Panc1 (cell line): ENCODE measurements at regions not wholly inside any gene's neighbourhood (a gene's known extent, or its start where the extent isn't known, plus 50 kb on each side); places are given as distances from the start of the nearest gene placed in this dataset.
"Not testable (repeated sequence)": the region's sequence is repeated elsewhere in the genome, so short reads cannot be mapped to it uniquely, and the experiment has no call there.

ENCODE experiments used
- ATAC-seq: fragments of 200-7000 bp; cut with Tn5 transposase; 2 replicates; pipeline ENCODE4 v1.9.1; 2020; ENCODE audit warnings: mild to moderate bottlenecking, moderate library complexity
- BruUV-seq: library from RNA; stranded (reverse); fragments of 400-500 nt; replicated peaks from 2 replicates; lab custom pipeline; 2021; lab: Mats Ljungman, UMichigan
- CTCF ChIA-PET: fragments of 300-600 bp; sonication (Branson Sonifier 250); formaldehyde crosslinking; loops from one replicate; lab custom pipeline; 2022; ENCODE audit warnings: antibody characterized with exemption; lab: Charles Lee
- POLR2A ChIA-PET: fragments of 300-600 bp; sonication (Branson Sonifier 250); formaldehyde crosslinking; loops from one replicate; lab custom pipeline; 2022; ENCODE audit warnings: antibody characterized with exemption; lab: Charles Lee
- DNase-seq: peaks from one replicate; pipeline ENCODE4 v3.0.0-alpha.2; 2010; ENCODE audit warnings: low read depth, low spot score
- H3K27ac ChIP-seq: 2 replicates; pipeline ENCODE4 v1.5.1; 2011; ENCODE audit warnings: mild to moderate bottlenecking, low read length, inconsistent platforms
- H3K27me3 ChIP-seq: fragments of 200-500 bp; sonication (Bioruptor generic); 2 replicates; pipeline ENCODE4 v1.6.0; 2014; ENCODE audit warnings: low read length, inconsistent platforms; ENCODE audit not compliant: control insufficient read depth, insufficient read depth
- H3K36me3 ChIP-seq: fragments of 200-500 bp; sonication (Bioruptor generic); 2 replicates; pipeline ENCODE4 v1.5.1; 2014; ENCODE audit warnings: inconsistent platforms, mild to moderate bottlenecking, low read length, moderate library complexity; ENCODE audit not compliant: control insufficient read depth, insufficient read depth
- H3K4me1 ChIP-seq: 2 replicates; pipeline ENCODE4 v1.5.1; 2011; ENCODE audit warnings: inconsistent platforms, mild to moderate bottlenecking, low read length, moderate library complexity; ENCODE audit not compliant: control insufficient read depth, insufficient read depth
- H3K4me3 ChIP-seq, 2 experiments: 2 replicates each; pipeline ENCODE4 v1.5.1; 2011 to 2012; ENCODE audit warnings: low read depth in 2 of 2, low read length in 2 of 2, mild to moderate bottlenecking in 2 of 2, inconsistent platforms in 1 of 2, moderate library complexity in 1 of 2
- H3K9me3 ChIP-seq: fragments of 200-500 bp; sonication (Bioruptor generic); 2 replicates; pipeline ENCODE4 v1.5.1; 2014; ENCODE audit warnings: low read depth, mild to moderate bottlenecking, inconsistent platforms, low read length, moderate library complexity; ENCODE audit not compliant: control insufficient read depth, insufficient read depth
- CTCF ChIP-seq: fragments of 450-650 bp; IDR thresholded peaks from 2 replicates; pipeline ENCODE4 v1.5.1; 2017; ENCODE audit warnings: mild to moderate bottlenecking
- POLR2AphosphoS5 ChIP-seq: IDR thresholded peaks from 2 replicates; pipeline ENCODE4 v1.6.1; 2012; ENCODE audit warnings: mild to moderate bottlenecking, low read depth, low read length, moderate library complexity
- SIN3A ChIP-seq: IDR thresholded peaks from 2 replicates; pipeline ENCODE4 v1.6.1; 2012; ENCODE audit warnings: low read depth, mild to moderate bottlenecking, low read length, moderate library complexity, borderline replicate concordance; ENCODE audit not compliant: insufficient read depth
- TCF7L2 ChIP-seq: IDR thresholded peaks from 2 replicates; pipeline ENCODE4 v1.6.1; 2011; ENCODE audit warnings: mild to moderate bottlenecking, low read depth, low read length, inconsistent platforms
- in situ Hi-C: cut with HindIII; loops from 2 replicates; pipeline ENCODE4 v1.10.0; 2016; ENCODE audit warnings: low sequenced_read_pairs, low pct_unique_long_range_greater_than_20kb
- intact Hi-C: fragments of 100-400 bp; cut with micrococcal nuclease; formaldehyde crosslinking; loops from one replicate; pipeline ENCODE4 v1.10.0; 2022; ENCODE audit not compliant: unreplicated experiment
- TF ChIP-seq, protein P1 (sequence below), 2 experiments: IDR thresholded peaks; 2 replicates each; pipeline ENCODE4 v1.6.1; 2011 to 2012; ENCODE audit warnings: low read depth in 2 of 2, control low read depth in 1 of 2, low read length in 1 of 2, mild to moderate bottlenecking in 1 of 2, moderate library complexity in 1 of 2; ENCODE audit not compliant: insufficient read depth in 1 of 2

DNA sequence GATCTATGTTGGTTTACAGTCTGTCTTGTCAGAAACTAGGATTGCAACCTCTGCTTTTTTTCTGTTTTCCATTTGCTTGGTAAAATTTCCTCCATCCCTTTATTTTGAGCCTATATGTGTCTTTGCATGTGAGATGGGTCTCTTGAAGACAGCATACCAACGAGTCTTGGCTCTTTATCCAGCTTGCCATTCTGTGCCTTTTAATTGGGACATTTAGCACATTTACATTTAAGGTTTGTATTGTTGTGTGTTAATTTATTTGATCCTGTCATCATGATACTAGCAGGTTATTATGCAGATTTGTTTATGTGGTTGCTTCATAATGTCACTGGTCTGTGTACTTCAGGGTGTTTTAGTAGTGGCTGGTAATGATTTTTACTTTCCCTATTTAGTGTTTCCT, 236.6 kb upstream of the SOX2 start:
- POLR2A ChIA-PET, H3K27ac ChIP-seq, intact Hi-C loops, CTCF ChIA-PET, H3K4me1 ChIP-seq, BruUV-seq, ATAC-seq, H3K36me3 ChIP-seq, in situ Hi-C loops, DNase-seq, H3K27me3 ChIP-seq, H3K4me3 ChIP-seq, H3K9me3 ChIP-seq: not testable (repeated sequence)

- Histone ChIP-seq H3K27me3 (no peaks in the 10 kb centered on the region), H3K4me1 (no peaks in the 10 kb centered on the region), H3K4me3 (no peak overlapping the region), H3K27ac (no peak overlapping the region), H3K9me3 (no peaks in the 10 kb centered on the region), H3K36me3 (no peaks in the 10 kb centered on the region)
- POLR2A ChIA-PET = no interaction called here
- ATAC-seq (no peak), DNase-seq (no peak)
- CTCF ChIA-PET = no interaction called here
- intact Hi-C loops = no loop called here
- in situ Hi-C loops = no loop called here
- TF ChIP-seq CTCF (no peak), POLR2AphosphoS5 (no peak), TCF7L2 (no peak), SIN3A (no peak)
- TF ChIP-seq, protein P1, sequence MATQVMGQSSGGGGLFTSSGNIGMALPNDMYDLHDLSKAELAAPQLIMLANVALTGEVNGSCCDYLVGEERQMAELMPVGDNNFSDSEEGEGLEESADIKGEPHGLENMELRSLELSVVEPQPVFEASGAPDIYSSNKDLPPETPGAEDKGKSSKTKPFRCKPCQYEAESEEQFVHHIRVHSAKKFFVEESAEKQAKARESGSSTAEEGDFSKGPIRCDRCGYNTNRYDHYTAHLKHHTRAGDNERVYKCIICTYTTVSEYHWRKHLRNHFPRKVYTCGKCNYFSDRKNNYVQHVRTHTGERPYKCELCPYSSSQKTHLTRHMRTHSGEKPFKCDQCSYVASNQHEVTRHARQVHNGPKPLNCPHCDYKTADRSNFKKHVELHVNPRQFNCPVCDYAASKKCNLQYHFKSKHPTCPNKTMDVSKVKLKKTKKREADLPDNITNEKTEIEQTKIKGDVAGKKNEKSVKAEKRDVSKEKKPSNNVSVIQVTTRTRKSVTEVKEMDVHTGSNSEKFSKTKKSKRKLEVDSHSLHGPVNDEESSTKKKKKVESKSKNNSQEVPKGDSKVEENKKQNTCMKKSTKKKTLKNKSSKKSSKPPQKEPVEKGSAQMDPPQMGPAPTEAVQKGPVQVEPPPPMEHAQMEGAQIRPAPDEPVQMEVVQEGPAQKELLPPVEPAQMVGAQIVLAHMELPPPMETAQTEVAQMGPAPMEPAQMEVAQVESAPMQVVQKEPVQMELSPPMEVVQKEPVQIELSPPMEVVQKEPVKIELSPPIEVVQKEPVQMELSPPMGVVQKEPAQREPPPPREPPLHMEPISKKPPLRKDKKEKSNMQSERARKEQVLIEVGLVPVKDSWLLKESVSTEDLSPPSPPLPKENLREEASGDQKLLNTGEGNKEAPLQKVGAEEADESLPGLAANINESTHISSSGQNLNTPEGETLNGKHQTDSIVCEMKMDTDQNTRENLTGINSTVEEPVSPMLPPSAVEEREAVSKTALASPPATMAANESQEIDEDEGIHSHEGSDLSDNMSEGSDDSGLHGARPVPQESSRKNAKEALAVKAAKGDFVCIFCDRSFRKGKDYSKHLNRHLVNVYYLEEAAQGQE (IDR thresholded peaks at IDR 0.05; ENCODE audit: insufficient read depth in 1 of 2, low read depth in 2 of 2, low read length in 1 of 2) = no peak
- BruUV-seq = no TSS peak
Measured at GRCh38 chr3:181470349-181470748, 241.4 kb upstream of the SOX2 start.

- ChIA-PET CTCF (no interaction called here), POLR2A (no interaction called here)
- Histone ChIP-seq H3K27me3 (no peaks in the 10 kb centered on the region), H3K4me3 (no peak overlapping the region), H3K36me3 (no peaks in the 10 kb centered on the region), H3K9me3 (no peaks in the 10 kb centered on the region), H3K4me1 (no peaks in the 10 kb centered on the region), H3K27ac (no peak overlapping the region)
- DNase-seq (no peak), ATAC-seq (no peak)
- in situ Hi-C loops (no loop called here), intact Hi-C loops (no loop called here)
- no TSS peak for BruUV-seq
- TF ChIP-seq SIN3A (no peak), CTCF (no peak), POLR2AphosphoS5 (no peak), TCF7L2 (no peak)
- TF ChIP-seq, protein P1 (IDR thresholded peaks at IDR 0.05; ENCODE audit: insufficient read depth in 1 of 2, low read depth in 2 of 2, low read length in 1 of 2) = no peak
Measured at GRCh38 chr3:181464033-181464694, 247.6 kb upstream of the SOX2 start.
